Testis (tissue), 2 donors: ENCODE measurements at regions not wholly inside any gene's neighbourhood (a gene's known extent, or its start where the extent isn't known, plus 50 kb on each side); places are given as distances from the start of the nearest gene placed in this dataset.

Source experiments
- DNase-seq: peaks from one replicate; pipeline ENCODE4 v3.0.0-alpha.2; 2019
- H3K27ac ChIP-seq, 2 donors: fragments of 200-600 bp; sonication (generic); one replicate each; pipeline ENCODE4 v1.5.1; 2019
- H3K27me3 ChIP-seq: fragments of 200-600 bp; sonication (generic); one replicate; pipeline ENCODE4 v1.5.1; 2019
- H3K36me3 ChIP-seq: fragments of 200-600 bp; sonication (generic); one replicate; pipeline ENCODE4 v1.5.1; 2017; ENCODE audit warnings: low read depth; ENCODE audit errors: missing control alignments
- H3K4me1 ChIP-seq: fragments of 200-600 bp; sonication (generic); one replicate; pipeline ENCODE4 v1.5.1; 2019
- H3K4me3 ChIP-seq, 2 donors: fragments of 200-600 bp; sonication (generic); one replicate each; pipeline ENCODE4 v1.5.1; 2017 to 2019
- H3K9me3 ChIP-seq: fragments of 200-600 bp; sonication (generic); one replicate; pipeline ENCODE4 v1.5.1; 2017
- CTCF ChIP-seq, 3 experiments: fragments of 450-650 bp in 2 of 3; fragments of 200-600 bp in 1 of 3; sonication (generic) in 1 of 3; IDR thresholded peaks; one replicate each; pipeline ENCODE4 v1.5.1; 2016 to 2019; ENCODE audit warnings: antibody characterized with exemption in 3 of 3, mild to moderate bottlenecking in 2 of 3, moderate library complexity in 1 of 3
- POLR2A ChIP-seq: fragments of 450-650 bp; IDR thresholded peaks from one replicate; pipeline ENCODE4 v1.6.1; 2017; ENCODE audit warnings: antibody characterized with exemption, mild to moderate bottlenecking, moderate library complexity
- WGBS, 2 donors: methylation state at CpG; one replicate each; pipeline ENCODE4 v1.1.5; 2018; 5-methylcytosine and 5-hydroxymethylcytosine counted together
- intact Hi-C: fragments of 100-400 bp; cut with DNase I; formaldehyde crosslinking; loops from one replicate; pipeline ENCODE4 v1.15.1; 2023; ENCODE audit warnings: low total_unique reads

GRCh38 chr5:173778784-173779304 is 109.3 kb upstream of the CPEB4 start:
- Histone ChIP-seq H3K9me3 (no peaks in the 10 kb centered on the region), H3K36me3 (no peaks in the 10 kb centered on the region), H3K27ac (no peak overlapping the region), H3K4me3 (no peak overlapping the region), H3K4me1 (peaks cover 6% of the 10 kb centered on the region), H3K27me3 (no peaks in the 10 kb centered on the region)
- 73 to 78% methylated on average over 5 of the region's 5 CpGs for WGBS, 2 donors
- intact Hi-C loops, result no loop called here
- no peak for DNase-seq
- TF ChIP-seq CTCF (IDR thresholded peaks at IDR 0.05) (no peak), POLR2A (no peak)

GRCh38 chr5:173780235-173781234 is 107.6 kb upstream of the CPEB4 start:
- no peak overlapping the region for H3K4me3 ChIP-seq
- peaks cover 6% of the 10 kb centered on the region for H3K4me1 ChIP-seq
- no peaks in the 10 kb centered on the region for H3K27me3 ChIP-seq
- 90 to 94% methylated on average over 9 of the region's 9 CpGs for WGBS, 2 donors
- DNase-seq, result no peak
- H3K27ac ChIP-seq, result no peak overlapping the region
- TF ChIP-seq CTCF (IDR thresholded peaks at IDR 0.05) (no peak), POLR2A (no peak)
- H3K9me3 ChIP-seq, result no peaks in the 10 kb centered on the region
- intact Hi-C loops, result no loop called here
- H3K36me3 ChIP-seq, result no peaks in the 10 kb centered on the region

GRCh38 chr5:173781432-173781815 is 106.7 kb upstream of the CPEB4 start:
- TF ChIP-seq CTCF (IDR thresholded peaks at IDR 0.05), result no peak
- no peak for TF ChIP-seq POLR2A
- WGBS, 2 donors, result 66 to 71% methylated on average over 4 of the region's 4 CpGs
- Histone ChIP-seq H3K36me3 (no peaks in the 10 kb centered on the region), H3K27ac (peak overlapping the region in 1 of 2 donors; percentile 42), H3K27me3 (no peaks in the 10 kb centered on the region), H3K4me3 (no peak overlapping the region), H3K4me1 (peaks cover 6% of the 10 kb centered on the region), H3K9me3 (no peaks in the 10 kb centered on the region)
- no peak for DNase-seq
- intact Hi-C loops, result no loop called here

GRCh38 chr5:173781816-173782670 is 106.1 kb upstream of the CPEB4 start:
- intact Hi-C loops, result no loop called here
- Histone ChIP-seq H3K36me3 (no peaks in the 10 kb centered on the region), H3K27ac (peak overlapping the region in 1 of 2 donors; percentile 42), H3K9me3 (no peaks in the 10 kb centered on the region), H3K4me1 (peaks cover 6% of the 10 kb centered on the region), H3K27me3 (no peaks in the 10 kb centered on the region), H3K4me3 (no peak overlapping the region)
- no peak for TF ChIP-seq POLR2A
- no peak for TF ChIP-seq CTCF (IDR thresholded peaks at IDR 0.05)
- WGBS, 2 donors, result 43 to 62% methylated on average over 8 of the region's 8 CpGs
- peak; percentile 65 for DNase-seq
